ENCODE measurements at regions not wholly inside any gene's neighbourhood (a gene's known extent, or its start where the extent isn't known, plus 50 kb on each side); places are given as distances from the start of the nearest gene placed in this dataset.
A peak's percentile ranks its signal among the peaks of the same experiment; 100 is the strongest.
"Not testable (repeated sequence)": the region's sequence is repeated elsewhere in the genome, so short reads cannot be mapped to it uniquely, and the experiment has no call there.

DNA sequence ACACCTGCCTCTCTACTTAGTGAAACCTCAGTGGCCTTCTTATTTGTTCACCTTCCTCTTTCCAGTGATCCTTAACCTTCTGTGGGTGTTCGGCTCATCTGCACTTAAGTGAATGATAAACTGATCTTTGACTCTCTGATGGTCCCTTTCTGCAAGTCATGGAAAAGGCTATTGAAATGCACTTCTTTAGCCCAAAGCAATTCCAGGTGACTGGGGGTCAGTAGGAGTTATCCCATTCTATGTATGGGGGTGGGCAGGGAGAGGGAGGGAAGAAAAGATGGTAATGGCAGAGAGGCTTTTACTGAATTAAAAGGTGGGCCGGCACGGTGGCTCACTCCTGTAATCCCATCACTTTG lies 170.8 kb downstream of the RGS9 start:
- no peak for DNase-seq (ENCODE audit: low spot score)

DNA sequence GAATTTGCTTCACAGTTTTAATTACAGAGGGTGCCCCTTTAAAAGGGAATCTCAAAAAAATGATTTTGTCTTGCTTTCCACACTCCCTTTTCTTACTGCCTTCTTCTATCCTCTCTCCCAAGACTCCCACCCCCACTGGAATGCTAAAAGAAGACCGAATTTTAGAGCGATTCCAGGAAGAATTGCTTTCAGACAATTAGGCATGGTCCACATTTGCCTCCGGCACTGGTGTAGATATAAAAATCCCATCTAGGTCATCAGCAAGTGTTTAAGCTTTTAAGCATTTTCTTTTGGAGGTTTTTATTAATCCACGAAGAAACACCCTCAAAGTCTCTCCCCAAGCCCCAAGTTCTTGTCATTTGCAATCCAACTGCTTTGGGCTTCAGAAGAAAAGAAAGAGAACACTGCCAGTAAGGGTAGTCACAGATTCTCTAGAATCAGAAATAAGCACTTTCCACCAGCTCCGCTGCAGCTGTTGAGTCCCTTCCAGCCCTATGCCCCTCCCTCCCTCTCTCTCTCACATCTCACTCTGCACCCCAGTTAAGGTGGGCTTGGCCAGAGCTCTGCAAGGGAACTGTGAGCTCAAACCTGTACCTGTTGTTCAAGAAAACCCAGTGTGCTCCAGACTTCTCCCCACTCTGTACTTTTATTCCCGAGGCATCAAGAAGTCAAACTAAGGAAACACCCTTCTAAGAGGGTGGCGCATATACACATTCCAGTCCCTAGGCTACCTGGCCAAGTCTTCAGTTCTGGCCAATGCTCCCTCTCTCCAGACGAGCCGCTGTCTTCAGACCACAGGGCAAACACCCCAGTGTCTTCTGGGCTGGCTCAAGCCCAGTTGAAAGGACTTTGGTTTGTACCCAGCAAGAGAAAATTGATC lies 170.2 kb downstream of the RGS9 start:
- DNase-seq (ENCODE audit: low spot score) = no peak

DNA sequence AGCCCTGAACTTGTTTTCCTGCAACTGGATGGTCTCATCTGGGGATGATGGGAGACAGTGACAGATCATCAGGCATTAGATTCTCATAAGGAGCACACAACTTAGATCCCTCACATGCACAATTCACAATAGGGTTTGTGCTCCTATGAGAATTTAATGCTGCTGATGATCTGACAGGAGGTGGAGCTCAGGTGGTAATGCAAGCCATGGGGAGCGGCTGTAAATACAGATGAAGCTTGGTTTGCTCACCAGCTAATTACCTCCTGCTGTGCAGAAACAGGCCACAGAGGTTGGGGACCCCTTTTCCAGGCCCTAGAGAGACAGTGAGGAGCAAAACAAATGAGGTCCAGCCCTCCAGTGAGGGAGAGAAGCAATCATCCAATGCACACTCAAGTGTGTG lies 168.6 kb downstream of the RGS9 start:
- DNase-seq (ENCODE audit: low spot score) = no peak

DNA sequence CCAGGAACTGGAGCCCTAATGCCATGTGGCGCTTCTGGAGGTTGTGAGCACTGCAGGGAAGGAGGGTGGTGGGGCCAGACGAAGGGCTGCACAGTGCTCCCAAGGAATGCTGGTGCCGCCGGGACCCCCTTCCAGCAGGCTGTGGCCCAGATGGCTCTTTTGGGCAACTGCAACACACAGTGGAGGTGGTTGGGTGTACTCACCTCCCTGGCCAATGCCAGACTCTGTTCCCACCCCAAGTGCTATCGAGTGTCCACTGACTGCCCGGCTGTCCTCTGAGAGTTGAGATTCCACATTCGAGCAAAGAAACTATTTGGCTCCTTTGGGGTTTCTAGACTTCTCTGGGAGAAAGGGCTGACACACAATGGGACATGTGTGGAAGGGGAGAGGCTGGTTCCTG lies 167.9 kb downstream of the RGS9 start:
- no peak for DNase-seq (ENCODE audit: low spot score)

DNA sequence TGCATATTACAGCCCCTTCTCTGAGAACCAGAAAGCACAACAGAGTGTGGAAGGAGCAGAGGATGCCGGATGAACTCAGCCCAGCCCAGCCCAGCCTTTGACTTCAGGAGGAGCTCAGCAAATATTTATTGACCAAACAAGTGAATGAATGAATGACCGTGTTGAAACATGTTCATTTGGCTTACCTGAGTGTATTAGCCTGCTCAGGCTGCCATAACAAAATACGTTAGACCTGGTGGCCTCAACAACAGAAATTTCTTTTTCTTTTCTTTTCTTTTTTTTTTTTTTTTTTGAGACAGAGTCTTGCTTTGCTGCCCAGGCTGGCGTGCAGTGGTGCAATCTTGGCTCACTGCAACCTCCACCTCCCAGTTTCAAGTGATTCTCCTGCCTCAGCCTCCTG lies 164.7 kb downstream of the RGS9 start:
- not testable (repeated sequence) for DNase-seq (ENCODE audit: low spot score)

DNA sequence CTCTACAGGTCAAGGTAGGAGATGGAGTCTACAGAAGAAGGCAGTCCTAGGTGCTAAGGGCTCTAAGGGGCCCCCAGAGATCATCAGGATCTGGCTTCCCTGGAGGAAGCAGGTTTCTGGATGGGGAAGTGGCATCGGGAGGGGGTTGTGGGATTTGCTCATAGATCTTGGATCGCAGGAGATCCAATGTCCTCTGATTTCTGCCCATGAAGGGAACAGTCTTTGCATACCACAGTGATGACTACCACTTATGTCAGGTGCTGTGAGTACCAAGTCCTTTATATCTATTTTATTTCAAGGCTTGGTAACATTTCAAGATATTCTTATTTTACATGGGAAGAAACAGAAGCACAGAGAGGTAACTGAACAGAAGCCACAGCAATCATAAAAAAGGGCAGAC lies 164.0 kb downstream of the RGS9 start:
- no peak for DNase-seq (ENCODE audit: low spot score)

DNA sequence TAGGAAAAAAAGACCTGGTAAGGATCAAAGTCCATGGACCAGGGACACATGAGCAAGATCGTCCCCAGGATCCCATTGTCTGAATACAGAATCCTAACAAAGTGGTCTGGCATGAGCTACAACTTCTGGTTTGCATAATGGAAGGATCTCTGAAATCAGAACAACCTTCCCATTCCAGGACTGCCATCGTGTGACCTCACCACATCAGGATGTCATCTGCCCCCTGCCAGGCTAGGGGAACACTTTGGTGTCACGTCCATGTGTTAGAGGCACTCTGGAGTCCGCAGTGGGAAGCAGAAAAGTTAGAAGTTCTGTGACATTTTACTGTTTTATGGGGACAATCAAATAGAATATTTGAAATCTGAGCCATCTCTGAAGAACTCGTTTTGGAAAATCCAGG lies 160.7 kb downstream of the RGS9 start:
- DNase-seq (ENCODE audit: low spot score) = no peak

DNA sequence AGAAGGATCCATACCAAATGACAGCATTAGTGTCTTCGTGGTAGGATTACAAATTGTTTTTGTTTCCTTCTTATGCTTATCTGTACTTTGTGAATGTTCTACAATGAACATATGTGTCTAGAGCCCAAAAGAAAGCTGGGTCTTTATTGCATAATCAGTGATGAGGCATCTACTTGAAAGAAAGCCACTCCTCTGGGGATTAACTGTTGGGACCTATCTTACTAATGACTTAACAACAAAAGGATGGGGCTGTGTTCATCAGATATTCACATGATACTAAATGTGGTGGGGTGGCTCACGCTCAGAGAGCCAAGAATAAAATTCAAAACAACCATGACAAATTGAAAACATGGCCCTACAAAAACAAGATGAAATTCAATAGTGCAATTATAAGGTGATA lies 160.2 kb downstream of the RGS9 start:
- DNase-seq (ENCODE audit: low spot score) = no peak

DNA sequence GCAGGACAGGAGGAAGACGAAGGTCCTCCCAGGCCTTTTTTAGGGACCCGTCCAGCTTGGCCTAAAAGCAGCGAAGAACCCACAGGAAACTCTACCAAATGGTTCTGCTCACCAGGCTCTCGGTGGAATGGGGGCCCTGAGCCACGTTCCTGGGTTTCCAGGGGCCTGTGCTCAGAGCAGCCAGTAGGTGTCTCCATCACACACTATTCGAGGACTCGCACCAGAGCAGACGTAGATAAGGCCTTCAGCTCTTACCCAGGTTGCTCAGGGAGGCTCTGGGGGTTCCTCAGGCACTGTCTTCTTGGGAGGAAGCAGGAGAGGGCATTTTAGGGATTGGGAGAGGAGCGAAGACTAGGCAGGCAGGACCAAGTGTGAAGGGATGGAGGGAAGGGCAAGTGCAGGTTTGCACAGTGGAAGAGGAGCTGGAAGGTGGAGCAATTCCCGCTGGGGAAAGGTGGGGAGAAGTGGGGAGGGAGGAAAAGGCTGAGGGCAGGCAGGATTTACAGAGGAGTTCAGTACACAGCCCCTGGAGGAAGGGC lies 157.1 kb downstream of the RGS9 start:
- peak; percentile 53 for DNase-seq (ENCODE audit: low spot score)

DNA sequence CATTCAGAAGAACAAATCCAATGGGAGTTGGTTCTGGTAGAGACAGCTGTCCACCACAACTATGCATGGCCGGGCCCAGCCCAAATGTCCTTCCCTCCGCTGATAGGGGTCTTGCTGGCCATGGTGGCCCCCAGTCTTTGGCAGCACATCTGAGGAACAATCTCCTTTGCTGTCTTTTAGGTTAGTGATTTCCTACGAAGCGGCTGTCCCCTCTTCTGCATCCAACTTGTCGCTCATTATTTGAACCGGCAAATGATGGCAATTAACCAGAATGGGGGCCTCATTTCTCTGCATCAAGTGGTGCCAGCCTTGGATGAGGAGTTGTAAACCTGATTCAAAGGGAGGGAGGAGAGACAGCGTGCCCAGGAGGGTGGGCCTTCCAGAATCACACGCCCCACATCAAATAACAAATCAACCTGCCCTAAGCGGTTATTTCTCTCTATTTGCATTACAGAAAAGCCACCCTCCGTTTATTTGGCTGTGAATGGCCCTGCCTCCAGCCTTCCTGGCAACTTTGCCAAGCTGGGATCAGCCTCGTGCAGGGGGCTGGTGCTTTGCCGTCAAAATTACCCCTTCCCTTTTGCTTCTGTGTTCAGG lies 156.5 kb downstream of the RGS9 start:
- DNase-seq (ENCODE audit: low spot score) = no peak

DNA sequence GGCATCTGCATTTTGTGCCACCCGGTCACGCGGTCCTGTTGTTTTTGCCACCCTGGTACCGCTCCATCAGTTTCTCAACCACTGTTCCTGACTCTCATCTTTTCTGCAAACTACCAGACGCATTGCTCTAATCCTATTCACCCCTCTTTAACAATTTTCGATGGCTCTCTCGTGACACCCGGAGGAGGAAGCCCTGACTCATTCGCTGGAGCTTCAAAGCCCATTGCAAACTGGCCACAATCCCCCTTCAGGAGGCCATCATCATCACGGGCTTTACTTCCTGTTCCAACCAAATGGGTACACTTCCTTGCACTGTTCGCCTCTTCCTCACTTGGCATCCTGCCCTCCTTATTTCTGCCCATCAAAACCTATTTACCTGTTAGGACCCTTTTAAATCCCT lies 155.3 kb downstream of the RGS9 start:
- DNase-seq (ENCODE audit: low spot score) = no peak

DNA sequence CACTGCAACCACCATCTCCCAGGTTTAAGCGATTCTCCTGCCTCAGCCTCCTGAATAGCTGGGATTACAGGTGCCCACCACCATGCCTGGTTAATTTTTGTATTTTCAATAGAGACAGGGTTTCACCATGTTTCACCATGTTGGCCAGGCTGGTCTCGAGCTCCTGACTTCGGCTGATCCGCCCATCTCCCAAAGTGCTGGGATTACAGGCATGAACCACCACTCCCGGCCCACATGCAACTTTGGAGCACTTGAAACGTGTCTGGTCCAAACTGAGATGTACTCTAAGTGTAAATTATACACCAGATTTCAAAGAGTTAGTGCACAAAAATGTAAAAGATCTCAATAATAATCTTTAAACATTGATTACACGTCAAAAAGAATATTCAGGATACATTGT lies 154.1 kb downstream of the RGS9 start:
- DNase-seq (ENCODE audit: low spot score) = not testable (repeated sequence)

DNA sequence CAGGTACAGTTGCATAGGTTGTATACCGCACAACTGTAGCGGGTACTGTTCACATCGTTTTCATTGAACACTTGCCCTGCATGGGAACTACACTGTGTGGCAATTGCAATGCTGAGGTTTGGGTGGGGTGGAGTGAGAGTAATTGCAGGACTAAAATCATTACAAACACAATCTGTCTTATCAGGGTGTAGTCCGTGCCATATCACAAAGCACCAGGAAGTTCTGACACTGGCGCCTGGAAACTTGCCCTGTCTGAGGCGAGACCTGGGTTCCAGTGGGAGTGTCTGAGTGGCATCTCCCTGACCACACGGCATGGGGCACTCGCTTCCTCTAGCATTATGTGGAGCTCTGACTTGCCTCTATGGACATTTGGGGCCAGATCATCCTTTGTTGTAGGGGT lies 153.4 kb downstream of the RGS9 start:
- DNase-seq (ENCODE audit: low spot score) = peak; percentile 54

DNA sequence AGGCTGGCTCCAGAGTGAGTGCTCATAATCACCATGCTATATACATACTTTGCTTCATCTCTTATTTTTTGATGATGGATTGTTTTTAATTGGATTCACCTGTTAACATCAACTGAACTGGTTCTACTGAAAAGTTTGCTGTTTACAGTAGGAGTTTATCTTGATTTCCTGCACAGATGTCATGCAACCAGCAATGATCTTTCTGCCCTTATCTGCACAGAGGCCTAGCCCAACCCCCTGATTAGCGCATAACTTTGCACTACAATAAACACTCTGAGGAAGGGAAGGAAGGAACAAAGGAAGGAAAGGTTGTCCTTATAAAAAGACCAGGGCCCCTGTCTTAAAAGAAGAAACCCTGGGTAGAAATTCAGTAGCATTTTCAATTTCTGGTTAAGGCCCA lies 152.9 kb downstream of the RGS9 start:
- DNase-seq (ENCODE audit: low spot score) = no peak

DNA sequence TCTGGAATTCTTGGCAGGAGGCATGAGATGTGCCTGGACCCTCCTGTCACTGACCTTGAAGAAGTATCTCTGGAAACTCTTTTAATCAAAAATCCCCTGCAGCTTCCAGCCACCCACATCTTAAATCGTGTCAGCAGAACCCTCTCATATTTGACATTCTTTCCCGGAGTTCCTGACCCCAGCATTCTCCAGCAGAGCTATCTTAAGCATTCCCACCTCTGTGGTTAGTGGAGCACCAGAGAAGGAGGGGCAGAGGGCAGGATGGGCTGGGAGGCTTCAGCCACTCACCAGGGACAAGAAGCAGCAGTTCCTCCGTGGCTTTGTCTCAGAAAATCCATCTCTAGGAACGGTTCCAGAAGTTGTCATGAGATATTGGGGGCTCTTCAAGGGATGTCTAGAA lies 149.9 kb downstream of the RGS9 start:
- DNase-seq (ENCODE audit: low spot score) = no peak

DNA sequence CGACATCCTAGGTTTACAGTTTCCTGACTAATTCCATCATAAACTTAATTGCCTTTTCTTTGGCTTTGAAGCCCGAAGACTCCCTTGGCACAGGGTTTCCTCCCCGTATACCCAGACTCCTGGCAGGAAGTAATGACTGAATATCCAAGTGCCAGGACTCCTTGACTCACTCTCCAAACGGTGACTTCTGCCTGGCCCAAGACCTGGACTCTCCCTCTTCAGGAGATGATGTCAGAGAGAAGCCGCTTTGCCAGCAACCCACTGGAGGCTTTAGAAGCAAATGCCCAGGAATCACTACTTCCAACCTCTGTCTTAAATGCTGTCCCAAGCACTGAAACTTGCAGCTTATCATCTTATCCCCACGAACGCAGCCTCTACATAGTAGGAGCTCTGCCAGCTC lies 146.5 kb downstream of the RGS9 start:
- no peak for DNase-seq (ENCODE audit: low spot score)

DNA sequence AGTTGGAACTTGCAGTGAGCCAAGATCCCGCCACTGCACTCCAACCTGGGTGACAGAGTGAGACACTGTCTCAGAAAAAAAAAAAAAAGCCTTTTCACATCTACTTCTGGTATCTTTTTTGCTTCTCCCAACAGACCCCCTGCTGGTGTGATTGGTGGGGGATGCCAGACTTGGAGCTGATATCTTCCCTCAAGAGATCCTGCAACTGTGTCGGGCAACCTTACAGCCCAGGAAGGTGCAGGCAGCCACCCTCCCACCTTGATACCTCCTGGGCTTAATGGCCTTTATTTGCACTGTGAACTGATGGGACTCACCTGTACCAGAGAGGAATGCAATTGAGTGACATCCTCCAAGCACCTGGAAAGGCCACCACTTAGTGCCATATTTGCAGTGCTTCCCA lies 142.3 kb downstream of the RGS9 start:
- no peak for DNase-seq (ENCODE audit: low spot score)

DNA sequence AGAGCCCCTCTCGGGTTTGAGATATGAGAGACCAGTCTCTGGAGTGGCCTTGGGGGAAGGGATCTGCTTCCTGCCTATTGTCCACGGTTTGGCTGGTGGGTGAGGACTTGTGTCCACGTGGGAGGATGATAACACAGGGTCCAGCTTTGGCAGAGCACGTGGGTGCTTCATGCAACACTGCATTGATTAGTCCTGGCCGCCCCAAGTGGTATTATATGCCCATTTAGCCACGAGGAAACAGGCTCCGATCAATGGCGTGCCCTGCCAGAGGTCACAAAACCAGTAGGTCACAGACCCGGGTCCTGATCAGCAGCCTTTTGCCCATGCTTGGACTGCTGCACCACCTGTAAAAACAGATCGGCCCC lies 141.6 kb downstream of the RGS9 start:
- DNase-seq (ENCODE audit: low spot score) = no peak

DNA sequence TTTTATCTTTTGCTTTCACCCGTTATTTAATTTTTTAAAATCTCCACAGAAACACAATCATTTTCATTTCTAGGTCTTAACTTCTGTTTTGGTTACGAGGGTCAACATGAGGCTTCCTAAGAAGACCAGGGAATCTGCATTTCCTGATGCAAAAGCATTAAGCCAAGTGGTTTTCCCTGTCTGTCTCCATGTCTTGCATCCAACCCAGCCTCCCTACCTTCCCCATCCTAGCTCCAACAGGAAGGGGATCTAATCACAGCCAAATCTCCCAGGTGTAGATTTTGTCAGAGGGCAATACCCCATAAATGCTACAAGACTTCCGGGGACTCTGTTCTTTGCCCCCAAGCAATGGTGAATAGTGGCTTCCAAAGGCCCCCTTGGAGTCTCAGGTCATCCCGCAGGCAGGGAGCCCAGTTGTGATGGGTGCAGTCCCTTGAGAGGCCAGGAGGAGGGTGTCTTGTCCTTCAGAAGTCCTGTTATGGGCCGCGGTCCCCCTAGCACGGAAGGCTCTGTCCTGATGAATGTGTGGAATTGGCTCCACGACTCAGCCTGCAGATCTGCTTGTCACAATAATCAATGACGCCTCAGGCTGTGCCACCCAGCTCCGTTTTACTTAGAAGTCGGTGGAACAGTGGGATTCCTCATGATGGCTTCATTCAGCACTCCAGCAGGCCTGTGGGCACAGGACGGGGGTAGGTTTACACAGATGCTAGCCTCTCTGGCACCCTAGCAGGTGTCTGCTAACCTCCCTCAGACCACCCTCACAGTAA lies 141.1 kb downstream of the RGS9 start:
- peak; percentile 56 for DNase-seq (ENCODE audit: low spot score)

DNA sequence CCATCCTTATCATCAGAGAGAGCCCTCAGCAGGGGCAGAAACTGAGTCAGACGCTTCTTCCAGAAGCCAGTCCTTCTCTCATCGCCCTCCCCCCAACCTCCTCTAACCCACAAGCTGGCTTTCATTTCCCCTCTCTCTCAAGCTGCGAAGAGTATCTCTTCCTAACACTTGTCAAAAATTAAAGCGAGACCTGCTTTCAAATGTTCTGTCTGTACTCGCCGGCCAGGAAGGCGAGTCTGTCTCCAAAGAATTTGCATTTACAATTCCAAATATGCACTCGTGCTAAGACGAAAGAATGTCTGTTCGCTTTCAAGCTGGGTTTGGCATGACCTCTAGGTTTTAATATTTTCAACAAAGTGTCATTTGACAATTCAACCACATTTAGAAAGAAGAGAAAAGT lies 140.4 kb downstream of the RGS9 start:
- no peak for DNase-seq (ENCODE audit: low spot score)

Measured in mucosa of gallbladder (tissue), 1 donor.